ENCODE measurements at regions not wholly inside any gene's neighbourhood (a gene's known extent, or its start where the extent isn't known, plus 50 kb on each side); places are given as distances from the start of the nearest gene placed in this dataset.

GRCh38 chr2:4354164-4354563 lies 650.8 kb downstream of the DCDC2C start:
- no peak for DNase-seq (ENCODE audit: low read depth, low spot score)
- no peak for TF ChIP-seq CTCF (IDR thresholded peaks at IDR 0.05; ENCODE audit: insufficient read depth, low read length, missing control alignments)
- ChIA-PET POLR2A (no interaction called here), CTCF (no interaction called here)
- no peak overlapping the region for H3K4me3 ChIP-seq (ENCODE audit: low read depth, low read length)

- ChIA-PET POLR2A (no interaction called here), CTCF (no interaction called here)
- no peak for TF ChIP-seq CTCF (IDR thresholded peaks at IDR 0.05; ENCODE audit: insufficient read depth, low read length, missing control alignments)
- DNase-seq (ENCODE audit: low read depth, low spot score), result no peak
- no peak overlapping the region for H3K4me3 ChIP-seq (ENCODE audit: low read depth, low read length)
These were observed 651.3 kb downstream of the DCDC2C start for GRCh38 chr2:4354678-4355077.

GRCh38 chr2:4356109-4356508 lies 652.7 kb downstream of the DCDC2C start:
- TF ChIP-seq CTCF (IDR thresholded peaks at IDR 0.05; ENCODE audit: insufficient read depth, low read length, missing control alignments), result no peak

GRCh38 chr2:4356541-4356940 lies 653.2 kb downstream of the DCDC2C start:
- no peak for TF ChIP-seq CTCF (IDR thresholded peaks at IDR 0.05; ENCODE audit: insufficient read depth, low read length, missing control alignments)
- ChIA-PET CTCF (no interaction called here), POLR2A (no interaction called here)
- no peak overlapping the region for H3K4me3 ChIP-seq (ENCODE audit: low read depth, low read length)
- DNase-seq (ENCODE audit: low read depth, low spot score), result no peak

More at GRCh38 chr2:4356109-4356508, 652.7 kb downstream of the DCDC2C start:
- DNase-seq (ENCODE audit: low read depth, low spot score), result no peak
- ChIA-PET POLR2A (no interaction called here), CTCF (no interaction called here)
- H3K4me3 ChIP-seq (ENCODE audit: low read depth, low read length), result no peak overlapping the region

- H3K4me3 ChIP-seq (ENCODE audit: low read depth, low read length), result no peak overlapping the region
- no peak for TF ChIP-seq CTCF (IDR thresholded peaks at IDR 0.05; ENCODE audit: insufficient read depth, low read length, missing control alignments)
- ChIA-PET POLR2A (no interaction called here), CTCF (no interaction called here)
- DNase-seq (ENCODE audit: low read depth, low spot score), result no peak
These were observed 653.7 kb downstream of the DCDC2C start for GRCh38 chr2:4357121-4357520.

GRCh38 chr2:4358837-4359236 lies 655.5 kb downstream of the DCDC2C start:
- H3K4me3 ChIP-seq (ENCODE audit: low read depth, low read length), result no peak overlapping the region
- no peak for TF ChIP-seq CTCF (IDR thresholded peaks at IDR 0.05; ENCODE audit: insufficient read depth, low read length, missing control alignments)
- ChIA-PET CTCF (no interaction called here), POLR2A (no interaction called here)
- DNase-seq (ENCODE audit: low read depth, low spot score), result no peak

Measured in AG04449 (cell line).